ENCODE measurements at regions not wholly inside any gene's neighbourhood (a gene's known extent, or its start where the extent isn't known, plus 50 kb on each side); places are given as distances from the start of the nearest gene placed in this dataset.
A peak's percentile ranks its signal among the peaks of the same experiment; 100 is the strongest.

DNA sequence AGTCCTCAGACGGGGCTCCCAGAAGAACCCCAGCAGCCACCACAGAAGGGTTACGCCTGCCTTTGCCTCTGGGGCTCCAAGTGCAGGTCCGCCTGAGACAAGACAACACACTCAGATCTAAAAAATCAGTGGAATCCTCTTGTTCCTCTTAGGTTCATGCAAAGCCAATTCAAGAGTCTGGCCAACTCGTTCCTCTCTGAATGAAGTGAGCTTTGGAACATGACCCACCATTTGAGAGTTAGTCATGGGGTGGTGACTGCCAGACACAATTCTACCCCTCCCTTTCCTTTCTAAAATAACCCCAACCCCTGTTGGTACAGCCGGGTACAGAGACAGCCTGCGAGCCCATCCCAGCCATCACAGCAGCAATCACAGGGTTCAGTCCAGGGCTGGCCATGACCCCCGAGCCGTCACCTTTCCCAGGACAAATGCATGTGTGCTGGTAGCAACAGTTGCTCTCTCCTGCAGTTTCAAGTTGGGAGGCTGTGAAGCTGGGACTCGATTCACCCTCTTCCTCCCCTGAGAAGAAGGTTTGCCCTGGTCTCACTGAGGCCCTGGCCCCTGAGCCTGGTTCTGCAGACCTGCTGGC lies 183.1 kb upstream of the SH3BP4 start:
- DNase-seq (ENCODE audit: low read depth in 2 of 2) = no peak

DNA sequence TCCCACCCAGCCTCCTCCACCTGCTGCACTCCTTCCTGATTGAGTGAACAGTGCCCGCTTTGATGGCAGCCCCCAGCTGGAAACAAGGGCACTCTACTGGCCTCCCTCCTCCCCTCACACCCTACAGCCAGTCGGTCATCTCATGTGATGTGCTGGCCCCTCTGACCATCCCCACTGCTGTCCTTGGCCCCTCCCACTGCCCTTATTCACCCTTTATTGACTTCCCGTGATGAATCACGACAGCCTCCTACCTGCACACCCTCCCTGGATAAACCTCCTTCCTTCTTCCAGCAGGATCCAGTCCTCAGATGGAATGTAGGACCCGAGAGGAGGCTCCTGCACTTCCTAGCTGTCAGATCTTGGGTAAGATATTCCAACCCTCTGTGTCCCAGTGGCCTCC lies 186.5 kb upstream of the SH3BP4 start:
- no peak for DNase-seq (ENCODE audit: low read depth in 2 of 2)

DNA sequence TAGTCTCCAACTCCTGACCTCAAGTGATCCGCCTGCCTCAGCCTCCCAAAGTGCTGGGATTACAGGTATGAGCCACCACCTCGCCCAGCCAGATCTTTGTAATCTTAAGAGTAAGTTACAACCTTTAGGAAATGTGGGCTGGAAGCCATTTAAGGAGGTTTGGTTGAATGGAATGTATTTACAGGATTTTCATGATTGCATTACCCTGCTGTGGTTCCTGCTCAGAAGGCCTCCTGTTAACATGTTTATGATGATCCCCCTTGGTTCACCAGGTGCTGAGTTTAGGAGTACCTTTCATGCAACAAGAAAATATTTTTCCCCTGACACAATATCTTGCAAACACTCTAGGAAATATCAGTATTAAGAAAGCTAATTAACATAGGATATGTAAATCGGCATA lies 187.4 kb upstream of the SH3BP4 start:
- no peak for DNase-seq (ENCODE audit: low read depth in 2 of 2)

DNA sequence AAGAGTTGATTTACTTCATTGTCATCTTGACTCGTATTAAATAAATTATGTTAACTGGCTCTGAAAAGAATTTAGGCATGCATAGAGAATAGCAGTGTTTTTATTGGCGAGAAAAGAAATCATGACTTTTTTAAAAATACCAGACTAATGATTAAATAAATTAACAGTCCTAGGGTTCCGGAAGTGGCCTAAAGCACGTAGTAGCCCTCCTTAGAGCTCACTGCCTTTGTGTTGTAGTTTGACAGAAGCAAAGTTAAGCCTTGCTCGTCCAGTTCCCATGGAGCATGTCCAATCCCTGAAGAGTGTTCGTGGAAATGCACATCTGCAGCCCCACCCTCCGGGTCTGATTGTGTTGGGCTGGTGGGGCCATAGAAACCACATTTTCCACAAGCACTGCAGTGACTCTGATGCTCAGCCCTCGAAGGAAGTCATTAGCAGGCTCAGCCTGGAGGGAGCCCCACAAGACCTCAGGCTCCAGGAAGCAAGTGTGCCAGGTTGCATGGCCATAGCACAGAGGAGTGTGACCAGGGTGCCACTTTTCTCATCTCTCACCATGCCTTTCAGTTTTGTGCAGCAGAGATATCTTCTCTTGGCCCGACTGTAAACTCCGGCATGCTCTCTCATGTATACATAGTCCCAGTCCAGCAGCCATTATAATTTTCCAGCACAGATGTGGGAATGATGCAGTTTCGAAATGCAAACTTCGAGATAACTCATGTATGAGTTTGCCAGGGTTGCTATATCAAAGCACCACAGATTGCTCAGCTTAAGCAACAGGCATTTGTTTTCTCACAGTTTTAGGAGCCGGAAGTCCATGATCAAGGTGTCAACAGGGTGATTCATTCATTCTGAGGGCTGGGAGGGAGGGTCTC lies 188.6 kb upstream of the SH3BP4 start:
- DNase-seq (ENCODE audit: low read depth in 2 of 2) = no peak

DNA sequence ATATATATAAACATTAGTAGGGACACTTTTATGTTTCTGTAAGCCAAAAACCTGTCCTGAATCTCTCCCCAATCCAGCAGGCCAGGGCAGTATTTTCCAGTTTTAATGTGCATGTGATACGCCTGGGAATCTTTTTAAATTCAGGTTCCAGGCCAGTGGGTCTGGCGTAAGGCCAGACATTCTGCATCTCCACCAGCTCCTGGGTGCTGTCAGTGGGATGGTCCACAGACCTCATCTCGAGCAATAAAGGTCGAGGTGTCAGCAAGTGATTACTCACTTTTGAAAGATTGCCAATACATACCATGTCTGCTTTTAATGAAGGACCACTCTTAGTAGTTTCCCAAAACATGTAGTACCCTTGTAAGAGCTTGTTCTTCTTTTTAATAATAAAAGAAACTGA lies 189.9 kb upstream of the SH3BP4 start:
- DNase-seq (ENCODE audit: low read depth in 2 of 2) = no peak

DNA sequence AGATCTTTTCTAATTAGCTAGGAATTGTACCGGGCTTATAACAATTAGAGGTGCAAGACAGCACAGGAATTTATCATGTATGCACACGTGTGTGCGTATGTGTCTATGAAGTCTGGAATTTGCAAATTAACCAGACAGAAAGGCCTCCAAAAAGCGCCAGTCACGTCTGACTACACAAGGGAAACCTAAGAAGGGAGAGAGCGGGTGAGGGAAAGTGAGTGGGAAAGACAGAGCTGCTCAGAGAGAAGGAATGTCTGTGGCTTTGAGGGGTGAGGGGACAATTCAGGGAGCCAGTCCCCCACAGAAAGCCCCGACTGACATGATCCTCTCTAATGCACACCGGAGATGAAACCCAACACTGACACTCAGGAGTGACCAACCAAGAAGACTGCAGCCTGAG lies 197.7 kb upstream of the SH3BP4 start:
- DNase-seq (ENCODE audit: low read depth in 2 of 2) = no peak

DNA sequence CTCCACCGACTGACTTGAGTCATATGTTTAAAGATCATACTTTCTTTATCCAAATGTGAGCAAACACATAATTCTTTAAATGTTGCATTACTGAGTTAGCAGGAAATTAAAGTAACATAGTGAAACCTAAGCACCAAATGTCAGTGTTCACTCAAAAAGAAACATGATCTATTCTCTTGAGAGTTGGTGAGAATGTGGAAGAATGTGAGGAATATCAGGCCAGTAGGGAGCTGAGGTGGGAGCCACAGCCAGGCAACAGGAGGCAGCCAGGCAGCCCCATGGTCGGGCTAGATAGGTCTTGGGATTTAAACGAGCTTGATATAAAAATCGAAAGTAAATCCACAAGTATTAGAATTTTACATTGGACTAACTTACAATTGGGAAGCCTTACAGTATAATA lies 198.1 kb upstream of the SH3BP4 start:
- no peak for DNase-seq (ENCODE audit: low read depth in 2 of 2)

DNA sequence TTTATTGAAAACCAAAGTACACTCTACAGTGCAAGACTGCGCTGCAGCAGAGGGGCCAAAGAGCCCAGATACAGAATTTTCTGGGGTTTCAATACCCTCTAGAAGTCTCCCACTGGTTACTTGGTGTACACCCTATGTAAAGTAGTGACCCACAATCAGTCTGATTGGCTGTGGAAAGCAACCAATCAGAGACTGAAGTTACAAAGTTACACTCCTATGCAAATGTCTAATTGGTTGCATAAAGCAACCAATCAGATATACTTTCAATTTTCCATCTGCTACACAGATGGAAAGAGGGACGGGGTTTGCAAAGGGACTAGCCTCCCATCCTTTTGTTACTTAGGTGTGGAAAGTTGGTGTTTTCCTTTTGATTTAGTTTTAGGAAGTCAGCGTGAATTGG lies 198.9 kb upstream of the SH3BP4 start:
- DNase-seq (ENCODE audit: low read depth in 2 of 2) = no peak

DNA sequence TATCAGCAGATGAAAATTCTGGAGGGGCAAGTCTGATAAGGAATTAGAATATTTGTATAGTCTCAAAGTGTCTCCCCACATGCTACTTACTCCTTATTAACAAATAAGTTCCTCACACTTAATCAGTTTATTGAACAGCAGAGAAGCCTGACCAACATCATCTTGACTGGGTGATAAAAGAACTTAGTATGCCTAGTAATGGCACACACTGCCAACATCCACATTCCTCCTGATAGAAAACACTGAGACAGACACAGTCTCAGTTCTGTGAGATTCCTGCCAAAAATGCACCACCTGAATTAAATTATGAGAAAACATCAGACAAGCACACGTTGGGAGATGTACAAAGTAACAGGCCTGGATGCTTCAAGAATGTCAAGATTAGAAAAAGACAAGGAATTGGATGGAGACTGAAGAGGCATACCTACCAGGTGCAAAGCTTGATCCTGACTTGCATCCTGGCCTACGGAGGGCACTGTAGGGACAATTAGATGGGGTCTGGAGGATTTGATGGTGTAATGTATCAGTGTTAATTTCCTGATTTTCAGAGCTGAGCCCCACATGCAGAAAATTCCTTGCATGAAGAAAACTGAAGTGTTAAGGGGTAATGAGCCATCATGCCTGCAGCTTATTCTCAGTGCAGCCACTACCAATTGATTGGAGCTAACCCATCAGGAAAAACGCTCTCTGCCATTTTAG lies 200.4 kb upstream of the SH3BP4 start:
- no peak for DNase-seq (ENCODE audit: low read depth in 2 of 2)

DNA sequence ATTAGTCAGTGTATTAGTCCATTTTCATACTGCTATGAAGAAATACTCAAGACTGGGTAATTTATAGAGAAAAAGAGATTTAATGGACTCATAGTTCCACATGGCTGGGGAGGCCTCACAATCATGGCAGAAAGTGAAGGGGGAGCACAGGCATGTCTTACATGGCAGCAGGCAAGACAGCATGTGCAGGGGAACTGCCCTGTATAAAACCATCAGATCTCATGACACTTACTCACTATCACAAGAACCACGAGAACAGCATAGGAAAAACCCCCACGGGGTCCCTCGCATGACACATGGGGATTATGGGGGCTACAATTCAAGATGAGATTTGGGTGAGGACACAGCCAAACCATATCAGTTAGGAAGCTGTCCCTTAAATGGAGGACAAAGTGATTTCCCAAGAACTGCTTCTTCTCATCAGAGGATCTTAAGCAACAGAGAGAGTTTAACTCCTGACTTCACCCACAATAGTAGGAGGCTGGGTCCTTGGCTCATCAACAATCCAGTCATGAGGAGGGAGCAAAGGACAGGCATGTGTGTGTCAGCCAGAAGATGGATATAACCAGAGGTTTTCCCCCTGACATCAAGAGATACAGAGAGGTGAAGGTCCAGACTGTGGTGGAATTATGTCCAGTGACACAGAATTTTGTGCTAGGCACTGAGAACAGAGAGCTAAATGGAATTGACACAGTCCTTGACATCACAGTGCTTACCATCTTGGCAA lies 203.8 kb upstream of the SH3BP4 start:
- no peak for DNase-seq (ENCODE audit: low read depth in 2 of 2)

DNA sequence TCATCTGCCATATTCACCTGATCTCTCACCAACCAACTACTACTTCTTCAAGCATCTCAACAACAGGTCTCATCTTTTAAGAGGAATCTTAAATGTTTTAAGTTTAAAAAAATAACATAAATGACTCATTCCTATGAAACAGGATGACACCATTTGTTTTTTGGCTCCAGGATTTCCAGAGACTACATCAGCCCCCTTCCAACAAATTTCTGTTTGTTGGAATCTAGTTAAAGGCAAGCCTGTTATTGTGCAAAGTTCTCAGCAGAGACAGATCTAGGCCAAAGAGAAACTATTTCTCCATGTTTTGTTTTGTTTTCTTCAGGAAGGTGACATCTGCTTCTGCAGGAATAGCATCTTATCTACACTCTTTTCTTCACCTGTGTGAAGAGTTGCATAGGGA lies 204.8 kb upstream of the SH3BP4 start:
- DNase-seq (ENCODE audit: low read depth in 2 of 2) = no peak

DNA sequence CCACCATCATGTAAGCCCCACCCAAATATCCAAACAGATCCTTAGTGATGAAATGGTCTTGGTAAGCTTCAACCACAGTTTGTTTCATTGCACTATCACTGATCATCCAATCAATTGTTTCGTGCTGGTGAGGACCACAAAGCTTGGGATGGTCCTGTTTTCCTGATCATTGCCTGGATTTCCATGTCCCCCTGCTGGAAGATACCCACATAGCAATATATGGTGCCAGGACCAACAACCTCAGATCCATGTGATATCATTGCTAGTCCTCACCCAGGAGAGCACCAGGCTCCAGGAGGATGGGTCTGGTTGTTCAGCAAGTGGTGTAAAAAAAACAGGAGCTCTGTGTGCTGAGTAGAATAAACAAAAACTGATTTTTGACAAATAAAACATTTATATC lies 206.5 kb upstream of the SH3BP4 start:
- DNase-seq (ENCODE audit: low read depth in 2 of 2) = peak in 1 of 2 donors; percentile 20

DNA sequence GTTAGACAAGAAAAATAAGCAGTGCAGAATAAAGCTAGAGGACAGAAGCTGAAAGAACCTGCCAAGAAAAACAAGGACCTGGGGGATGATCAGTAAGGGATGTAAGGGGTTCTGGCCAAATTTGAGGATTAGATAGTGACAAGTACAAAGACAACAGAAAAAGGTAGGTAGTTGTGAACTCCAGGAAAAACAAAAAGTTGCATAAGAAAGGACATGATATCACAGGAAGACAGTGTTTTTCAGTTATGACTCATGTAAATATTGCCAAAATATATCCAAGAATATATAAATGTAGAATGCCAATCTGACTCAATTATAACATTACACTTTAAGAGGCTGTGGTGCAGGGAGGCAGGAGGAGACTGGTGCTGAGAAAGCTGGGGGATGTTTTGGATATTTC lies 209.8 kb upstream of the SH3BP4 start:
- peak in 1 of 2 donors; percentile 40 for DNase-seq (ENCODE audit: low read depth in 2 of 2)

DNA sequence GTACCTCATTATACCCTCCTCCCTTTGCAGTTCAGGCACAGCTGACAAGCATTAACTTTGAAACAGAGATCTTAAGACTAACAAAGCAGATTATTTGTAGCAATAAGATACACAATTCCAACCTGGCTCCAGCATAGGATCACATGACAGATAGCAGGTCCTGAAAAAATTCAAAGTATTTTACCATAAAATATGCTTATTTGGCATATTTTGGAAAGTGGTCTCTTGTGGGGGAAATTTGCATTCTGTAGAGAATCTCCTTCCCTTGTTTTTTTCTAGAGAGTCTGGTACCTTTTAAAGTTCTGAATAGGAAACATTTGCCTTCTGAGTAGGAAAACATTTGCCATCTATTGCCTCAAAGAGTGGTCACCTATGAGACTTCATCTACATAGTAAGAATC lies 212.8 kb upstream of the SH3BP4 start:
- no peak for DNase-seq (ENCODE audit: low read depth in 2 of 2)

DNA sequence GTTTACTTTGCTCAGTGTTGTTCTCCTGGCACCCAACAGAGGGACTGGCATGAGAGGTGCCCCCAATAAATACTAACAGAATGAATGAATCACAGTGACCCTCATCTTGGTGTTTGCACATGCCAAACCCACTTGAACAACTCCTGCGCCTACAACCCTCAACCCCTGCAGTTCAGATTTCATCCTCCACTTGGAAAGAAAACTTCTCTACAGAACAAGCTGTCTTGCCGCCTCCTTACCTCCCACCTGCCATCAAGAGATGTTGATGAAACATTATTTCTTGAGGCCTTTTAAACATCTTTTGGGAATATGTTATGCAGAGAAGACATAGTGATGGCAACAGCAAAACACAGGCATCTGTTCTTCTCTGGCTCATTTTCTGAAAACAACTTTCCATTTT lies 216.0 kb upstream of the SH3BP4 start:
- DNase-seq (ENCODE audit: low read depth in 2 of 2) = no peak

DNA sequence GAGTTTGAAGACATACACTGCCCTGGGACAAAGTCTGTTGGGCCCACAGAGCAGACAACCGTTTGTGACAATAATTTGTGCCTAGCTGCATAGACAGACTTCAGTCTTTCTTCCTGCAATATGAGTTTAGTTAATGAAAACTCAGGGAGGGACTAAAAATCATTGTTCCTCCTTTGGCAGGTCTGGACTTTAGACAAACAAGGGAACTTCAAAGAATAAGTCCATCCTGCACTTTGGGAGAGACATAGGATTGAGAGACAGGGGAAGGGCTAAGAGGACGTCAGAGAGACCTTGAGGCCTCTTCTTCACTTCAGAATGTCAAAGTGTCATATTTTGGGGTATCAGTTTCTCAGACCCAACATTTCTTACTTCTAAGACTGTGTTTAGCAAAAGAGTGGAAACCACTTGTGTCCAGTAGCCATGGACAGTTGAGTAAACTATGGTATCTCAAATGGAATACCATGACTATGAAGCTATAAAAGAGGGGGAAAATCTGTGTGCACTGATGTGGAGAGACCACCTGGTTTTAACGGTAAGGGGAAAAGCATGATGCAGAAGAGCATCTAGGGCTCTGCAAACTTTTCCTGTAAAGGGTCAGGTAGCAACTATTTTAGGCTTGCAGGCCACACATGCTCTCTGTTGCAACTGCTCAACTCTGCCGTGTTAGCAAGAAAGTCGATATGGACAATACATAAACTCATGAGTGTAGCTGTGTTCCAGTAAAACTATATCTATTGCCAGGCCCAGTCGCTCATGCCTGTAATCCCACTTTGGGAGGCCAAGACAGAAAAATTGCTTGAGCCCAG lies 217.8 kb upstream of the SH3BP4 start:
- DNase-seq (ENCODE audit: low read depth in 2 of 2) = no peak

DNA sequence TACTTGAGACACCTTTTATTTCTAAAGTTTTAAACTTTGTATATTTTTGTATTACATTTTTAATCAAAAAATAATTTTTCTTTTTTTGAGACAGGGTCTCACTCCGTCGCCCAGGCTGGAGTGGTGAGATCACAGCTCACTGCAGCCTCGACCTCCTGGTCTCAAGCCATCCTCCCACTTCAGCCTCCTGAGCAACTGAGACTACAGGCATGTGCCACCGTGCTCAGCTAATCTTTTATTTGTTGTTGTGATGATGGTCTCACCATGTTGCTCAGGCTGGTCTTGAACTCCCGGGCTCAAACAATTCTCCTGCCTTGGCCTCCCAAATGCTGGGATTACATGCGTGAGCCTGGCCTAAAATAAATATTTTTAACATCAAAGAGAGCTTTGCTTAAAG lies 218.7 kb upstream of the SH3BP4 start:
- DNase-seq (ENCODE audit: low read depth in 2 of 2) = no peak

DNA sequence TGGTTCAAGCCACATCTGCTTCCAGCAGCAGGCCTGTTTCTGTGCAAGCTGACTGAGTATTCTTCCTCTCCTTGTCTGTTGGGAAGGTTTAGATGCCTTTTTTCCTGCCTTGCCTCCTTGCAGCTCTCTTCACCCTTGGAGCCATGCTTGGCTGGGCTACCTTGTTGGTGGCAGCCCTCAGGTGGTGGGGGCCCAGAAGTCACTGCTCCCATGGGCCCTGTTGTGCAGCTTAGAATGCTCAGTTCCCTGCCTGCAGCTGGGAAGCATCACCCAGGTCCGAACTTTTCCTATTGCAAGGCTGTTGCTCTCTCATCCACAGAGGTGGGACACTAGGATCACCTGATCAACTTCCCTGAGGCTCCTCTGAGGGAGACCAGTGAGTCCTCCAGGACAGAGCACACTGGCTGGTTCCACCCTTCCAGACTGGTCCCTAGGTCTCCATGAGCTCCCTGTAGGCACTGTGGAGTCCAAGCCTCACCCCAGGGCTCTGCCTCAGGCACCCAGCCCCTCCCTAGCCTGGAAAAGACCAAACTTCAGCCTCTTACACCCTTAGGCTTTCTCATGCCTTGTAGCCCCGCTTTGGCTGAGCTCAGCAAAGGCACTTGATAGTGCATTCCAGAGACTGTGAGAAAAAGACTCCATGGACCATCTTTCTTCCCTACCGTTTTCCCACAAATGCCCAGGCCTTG lies 219.3 kb upstream of the SH3BP4 start:
- DNase-seq (ENCODE audit: low read depth in 2 of 2) = no peak

DNA sequence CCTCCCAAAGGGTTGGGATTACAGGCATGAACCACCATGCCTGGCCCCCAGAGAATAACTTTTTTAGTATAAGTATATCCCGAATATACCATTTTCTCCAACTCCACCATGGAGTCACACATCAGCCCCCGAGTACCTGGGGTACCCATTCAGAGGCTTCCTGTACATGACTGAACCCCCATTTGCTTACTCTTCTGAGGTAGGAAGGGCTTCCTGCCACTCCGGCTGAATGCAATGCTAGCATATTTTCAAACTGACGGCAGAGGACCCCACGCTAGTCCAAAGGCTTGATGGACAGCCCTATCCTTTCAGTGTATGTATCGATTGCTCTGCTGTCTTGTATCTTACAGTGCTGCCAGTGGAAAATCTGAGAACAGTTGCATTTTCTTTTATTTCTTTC lies 220.6 kb upstream of the SH3BP4 start:
- DNase-seq (ENCODE audit: low read depth in 2 of 2) = no peak

DNA sequence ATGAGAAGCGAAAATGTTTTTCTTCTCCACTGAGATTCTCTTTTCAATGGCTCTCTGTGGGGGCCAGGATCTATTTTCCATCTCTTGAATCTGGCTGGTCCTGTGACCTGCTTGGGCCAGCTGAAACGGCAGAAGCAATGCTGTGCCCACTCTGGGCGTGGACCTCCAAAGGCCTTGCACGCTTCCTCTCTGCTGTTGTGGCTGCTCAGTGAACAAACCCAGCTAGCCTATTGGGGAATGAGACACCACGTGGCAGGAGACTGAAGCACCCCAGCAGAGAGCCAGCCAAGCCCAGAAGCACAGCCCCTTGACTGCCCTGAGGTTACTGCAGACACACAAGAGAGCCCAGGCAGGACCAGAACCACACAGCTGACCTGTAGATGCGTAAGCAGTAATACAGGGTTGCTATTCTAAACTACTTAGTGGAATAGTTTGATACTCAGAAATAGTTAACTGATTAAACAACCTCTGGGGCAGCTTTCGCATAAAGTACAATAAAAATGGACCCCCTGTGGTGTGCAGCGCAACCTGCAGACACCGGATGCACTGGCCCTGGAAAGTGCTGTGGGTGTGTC lies 221.7 kb upstream of the SH3BP4 start:
- DNase-seq (ENCODE audit: low read depth in 2 of 2) = no peak

All from lung microvascular endothelial cell (primary cell).